HTR-8/SVneo (cell line): ENCODE measurements at regions not wholly inside any gene's neighbourhood (a gene's known extent, or its start where the extent isn't known, plus 50 kb on each side); places are given as distances from the start of the nearest gene placed in this dataset.

ENCODE experiments used
- DNase-seq: peaks from one replicate; pipeline ENCODE4 v3.0.0; 2011; ENCODE audit warnings: low spot score, mixed read lengths; ENCODE audit not compliant: insufficient read length
- FAIRE-seq: peaks from 2 replicates; lab custom pipeline; 2011; peaks lifted over from hg19 to GRCh38; lab: Jason Lieb, UNC

DNA sequence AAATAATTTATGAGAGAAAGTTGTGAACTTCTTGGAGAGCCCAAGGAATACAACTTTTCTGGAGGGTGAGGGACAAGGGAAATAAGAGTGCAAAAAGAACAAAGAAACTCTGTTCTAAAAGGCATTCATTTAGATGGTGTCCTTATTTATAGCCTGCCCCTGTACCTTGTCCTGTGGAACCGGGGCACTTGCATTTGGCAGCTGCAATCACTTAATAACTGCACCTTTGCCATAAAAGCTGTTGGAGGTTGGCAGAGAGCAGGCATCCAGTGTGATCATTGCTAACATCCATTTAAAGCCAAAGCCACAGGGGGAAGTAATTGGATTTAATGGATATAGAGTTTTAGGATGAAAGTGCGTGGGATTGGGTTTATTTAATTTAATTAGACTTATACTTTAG, 50.8 kb upstream of the SGK1 start:
- FAIRE-seq (no peak), DNase-seq (no peak)
